ENCODE measurements at regions not wholly inside any gene's neighbourhood (a gene's known extent, or its start where the extent isn't known, plus 50 kb on each side); places are given as distances from the start of the nearest gene placed in this dataset.

- no peak for TF ChIP-seq CTCF (IDR thresholded peaks at IDR 0.05)
- no peak for TF ChIP-seq EP300 (IDR thresholded peaks at IDR 0.05)
- TF ChIP-seq POLR2AphosphoS5 (IDR thresholded peaks at IDR 0.05), result no peak
- TF ChIP-seq POLR2A (IDR thresholded peaks at IDR 0.05), result no peak
These were observed 123.0 kb upstream of the GAS1 start for GRCh38 chr9:87070336-87070735.

Measured in stomach (tissue), 4 donors.